ENCODE measurements at regions not wholly inside any gene's neighbourhood (a gene's known extent, or its start where the extent isn't known, plus 50 kb on each side); places are given as distances from the start of the nearest gene placed in this dataset.

- Histone ChIP-seq H3T11ph (ENCODE audit: low read length) (no peak overlapping the region), H3K4me1 (ENCODE audit: insufficient read depth, low read length) (no peaks in the 10 kb centered on the region), H3K18ac (ENCODE audit: insufficient read length, low read depth, low read length) (no peak overlapping the region), H3K9me3 (ENCODE audit: control insufficient read depth, low read depth, low read length) (no peaks in the 10 kb centered on the region), H4K91ac (ENCODE audit: insufficient read length, low read depth, low read length) (no peak overlapping the region), H3K79me1 (ENCODE audit: insufficient read depth, low read depth, low read length, poor library complexity, severe bottlenecking) (no peaks in the 10 kb centered on the region), H2BK120ac (ENCODE audit: low read depth, low read length, poor library complexity, severe bottlenecking) (no peak overlapping the region), H2BK12ac (ENCODE audit: insufficient read length, low read depth, low read length) (no peak overlapping the region), H3K79me2 (ENCODE audit: insufficient read depth, low read length) (no peaks in the 10 kb centered on the region), H3K9ac (ENCODE audit: extremely low read depth, insufficient read length, low read length) (no peak overlapping the region), H3K4me2 (ENCODE audit: insufficient read depth, insufficient read length, low read length) (no peak overlapping the region), H3K56ac (ENCODE audit: insufficient read length, low read depth, low read length) (no peak overlapping the region), H2BK5ac (ENCODE audit: insufficient read length, low read length) (no peak overlapping the region), H2BK15ac (ENCODE audit: low read depth, low read length) (no peak overlapping the region), H3K23me2 (ENCODE audit: insufficient read length, low read depth, low read length, poor library complexity, severe bottlenecking) (no peaks in the 10 kb centered on the region), H3K4ac (ENCODE audit: low read depth, low read length) (no peak overlapping the region), H2BK20ac (ENCODE audit: low read depth, low read length, poor library complexity, severe bottlenecking) (no peak overlapping the region), H4K8ac (replicated peaks; ENCODE audit: insufficient read length, low read depth, low read length) (no peak overlapping the region), H2AFZ (ENCODE audit: low read length) (no peak overlapping the region), H3K27me3 (ENCODE audit: insufficient read depth, low read length) (no peaks in the 10 kb centered on the region), H2AK5ac (ENCODE audit: insufficient read length, low read length) (no peak overlapping the region), H4K20me1 (ENCODE audit: control insufficient read depth, insufficient read depth, insufficient read length) (no peaks in the 10 kb centered on the region), H3K27ac (ENCODE audit: insufficient read length, low read depth, low read length) (no peak overlapping the region), H3K14ac (ENCODE audit: insufficient read depth, low read length) (no peak overlapping the region), H4K5ac (ENCODE audit: insufficient read length, low read depth, low read length) (no peak overlapping the region), H3K23ac (ENCODE audit: insufficient read length, low read depth, low read length) (no peak overlapping the region)
- H3K27ac Mint-ChIP-seq: no peak overlapping the region; a peak in 1 of 7 replicates
- H3K4me1 Mint-ChIP-seq: peaks cover 0 to 4% of the 10 kb centered on the region in 2 experiments; a peak in 1 of 4 replicates
- TF ChIP-seq CTCF (conservative IDR thresholded peaks at IDR 0.05): no peak
- peaks cover 31% of the 10 kb centered on the region for H3K27me3 Mint-ChIP-seq (ENCODE audit: low read depth)
- no peaks in the 10 kb centered on the region for H3K9me3 Mint-ChIP-seq
- no peak overlapping the region for H3K4me3 Mint-ChIP-seq
- no CpG with 5 or more reads among the region's 2 CpGs for WGBS (ENCODE audit: extremely low coverage, insufficient read length, low lambda C conversion rate)
- H3K36me3 Mint-ChIP-seq (ENCODE audit: insufficient read depth in 1 of 3, low read depth in 3 of 3): no peaks in the 10 kb centered on the region
- no peak for DNase-seq
Observed at GRCh38 chr5:135136546-135136945, 102.5 kb upstream of the PITX1 start.
